GM21529 (cell line): ENCODE measurements at regions not wholly inside any gene's neighbourhood (a gene's known extent, or its start where the extent isn't known, plus 50 kb on each side); places are given as distances from the start of the nearest gene placed in this dataset.

Experiments
- ATAC-seq: cut with Tn5 transposase; IDR thresholded peaks from one replicate; pipeline ENCODE4 v1.9.1; 2021; ENCODE audit not compliant: unreplicated experiment

DNA sequence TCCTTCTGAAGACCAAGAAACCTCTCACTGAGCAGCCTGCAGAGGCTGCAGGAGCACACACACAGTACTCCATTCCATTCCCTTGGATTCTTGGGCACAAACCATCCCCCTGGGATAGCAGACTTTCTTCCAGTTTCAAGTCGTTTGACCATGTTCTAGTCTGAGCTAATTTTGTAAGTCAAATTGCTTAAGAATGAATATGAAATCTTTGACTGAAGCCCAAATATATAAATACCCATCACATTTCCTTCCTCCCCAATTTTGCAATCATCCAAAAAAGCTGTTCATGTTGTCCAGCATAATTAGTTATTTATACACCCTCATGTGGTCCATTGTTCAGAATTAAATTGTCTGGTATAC, 231.2 kb upstream of the TPRG1 start:
- ATAC-seq = no peak

DNA sequence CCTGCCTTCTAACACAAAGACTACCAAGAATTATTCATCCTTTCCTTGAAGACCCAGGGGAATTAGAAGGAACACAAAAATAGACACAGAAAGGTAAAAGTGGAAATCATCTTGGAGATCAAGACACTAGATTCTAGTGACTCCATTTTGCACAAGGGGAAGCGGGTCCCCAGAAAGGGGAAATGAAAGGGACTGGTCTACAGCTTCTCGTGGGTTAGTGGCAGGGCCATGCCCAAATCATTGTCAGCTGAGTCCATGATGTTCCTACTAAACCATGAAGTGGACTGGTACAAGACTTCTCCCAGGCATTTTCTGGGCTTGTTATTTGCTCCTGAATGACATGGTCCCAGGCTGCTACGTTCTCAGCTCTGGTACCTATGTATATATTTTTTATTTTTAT, 230.7 kb upstream of the TPRG1 start:
- no peak for ATAC-seq

DNA sequence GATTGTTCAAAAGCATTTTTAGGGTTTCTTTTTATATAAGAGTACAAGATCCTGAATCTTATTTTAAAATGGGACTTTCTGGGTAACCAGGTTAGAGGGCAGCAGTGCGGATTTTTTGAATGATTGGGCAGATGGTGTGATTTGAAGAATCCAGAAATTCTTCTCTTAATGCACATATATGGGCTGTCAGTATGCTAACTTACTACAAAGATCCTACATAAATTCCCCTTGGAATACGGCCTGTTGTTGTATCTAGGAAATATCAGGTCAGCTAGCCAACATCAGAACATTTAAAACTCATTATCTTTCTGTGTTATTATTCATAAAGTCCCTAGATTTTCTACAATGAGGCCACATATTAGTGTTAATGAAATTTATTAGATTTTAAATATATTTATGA, 229.6 kb upstream of the TPRG1 start:
- no peak for ATAC-seq

DNA sequence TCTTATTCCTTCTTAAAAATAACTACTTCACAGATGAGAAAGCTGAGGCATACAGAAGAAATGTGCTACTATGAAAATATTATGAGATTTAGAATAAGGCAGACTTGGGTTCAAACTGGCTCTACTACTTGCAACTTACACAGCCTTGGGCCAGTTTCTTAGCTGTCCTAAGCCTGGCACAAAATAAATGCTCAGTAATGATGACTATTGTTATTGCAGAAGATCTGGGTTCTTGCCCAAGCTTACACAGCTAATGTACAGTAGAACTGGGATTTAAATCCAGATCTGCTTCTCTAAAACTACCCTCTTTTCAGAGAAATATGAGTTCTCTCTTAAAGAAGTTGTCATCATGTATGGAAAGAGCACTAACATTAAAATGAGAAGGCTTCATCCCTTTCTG, 228.2 kb upstream of the TPRG1 start:
- ATAC-seq = no peak

GRCh38 chr3:188944108-188944507, 227.7 kb upstream of the TPRG1 start:
- ATAC-seq = no peak

GRCh38 chr3:188946351-188947240, 225.2 kb upstream of the TPRG1 start:
- no peak for ATAC-seq

- no peak for ATAC-seq
These were observed 224.1 kb upstream of the TPRG1 start for GRCh38 chr3:188947401-188948280.

GRCh38 chr3:188948281-188948996, 223.3 kb upstream of the TPRG1 start:
- ATAC-seq = no peak

DNA sequence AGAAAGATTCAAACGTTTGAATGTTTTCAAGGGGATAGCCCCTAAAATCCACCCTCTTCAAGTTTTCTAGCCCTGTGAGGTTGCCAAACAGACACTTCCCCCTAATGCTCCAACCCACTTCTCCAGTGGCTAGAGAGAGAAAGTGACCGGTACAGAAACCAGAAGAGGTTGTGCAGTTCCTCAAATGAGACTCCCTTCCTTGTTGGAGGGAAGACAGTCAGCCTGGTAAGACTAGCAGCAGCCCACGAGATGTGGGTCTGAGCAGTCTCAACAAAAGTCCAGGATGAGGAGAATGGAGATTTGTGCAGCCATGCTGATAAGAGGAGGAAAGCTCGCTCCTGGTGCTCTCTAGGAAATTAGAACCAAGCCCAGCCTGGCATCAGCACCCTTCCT, 222.8 kb upstream of the TPRG1 start:
- no peak for ATAC-seq

DNA sequence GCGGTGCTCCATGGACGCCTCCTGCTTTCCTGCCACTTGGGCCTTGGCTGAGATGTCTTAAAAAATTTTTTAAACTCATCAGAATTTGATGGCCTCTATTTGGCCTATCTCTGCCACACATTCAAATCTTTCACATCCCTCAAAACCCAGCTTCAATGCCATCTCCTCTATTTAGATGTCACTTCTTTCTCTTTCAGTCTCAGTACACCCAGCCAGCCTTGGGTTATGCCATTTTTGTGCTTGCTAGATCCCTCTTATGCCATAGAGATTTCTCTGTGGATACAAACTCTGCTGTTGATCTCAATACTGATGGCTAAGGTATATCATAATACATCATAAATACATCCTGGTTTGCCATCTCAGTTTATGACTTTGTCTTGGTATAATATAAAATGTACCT, 222.3 kb upstream of the TPRG1 start:
- no peak for ATAC-seq

GRCh38 chr3:188949996-188950395, 221.8 kb upstream of the TPRG1 start:
- ATAC-seq = no peak

GRCh38 chr3:188950832-188951489, 220.8 kb upstream of the TPRG1 start:
- no peak for ATAC-seq

DNA sequence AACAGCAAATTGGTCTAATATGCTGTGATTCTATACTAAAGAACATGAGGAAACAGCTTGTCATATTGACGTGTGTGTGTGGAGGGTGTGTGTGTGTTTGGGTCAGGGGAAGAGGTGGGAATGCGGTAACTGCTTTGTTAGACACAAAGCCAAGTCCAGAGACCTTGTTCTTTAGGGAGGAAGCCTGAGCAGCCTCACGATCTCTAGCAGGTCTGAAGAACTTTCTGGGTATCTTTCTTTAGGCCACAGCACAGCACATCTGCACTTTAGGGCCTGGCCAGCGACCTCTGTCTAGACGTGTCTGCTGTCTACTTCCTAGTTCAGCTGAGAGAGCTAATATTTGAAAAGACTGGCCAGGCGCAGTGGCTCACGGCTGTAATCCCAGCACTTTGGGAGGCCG, 220.0 kb upstream of the TPRG1 start:
- ATAC-seq = no peak

DNA sequence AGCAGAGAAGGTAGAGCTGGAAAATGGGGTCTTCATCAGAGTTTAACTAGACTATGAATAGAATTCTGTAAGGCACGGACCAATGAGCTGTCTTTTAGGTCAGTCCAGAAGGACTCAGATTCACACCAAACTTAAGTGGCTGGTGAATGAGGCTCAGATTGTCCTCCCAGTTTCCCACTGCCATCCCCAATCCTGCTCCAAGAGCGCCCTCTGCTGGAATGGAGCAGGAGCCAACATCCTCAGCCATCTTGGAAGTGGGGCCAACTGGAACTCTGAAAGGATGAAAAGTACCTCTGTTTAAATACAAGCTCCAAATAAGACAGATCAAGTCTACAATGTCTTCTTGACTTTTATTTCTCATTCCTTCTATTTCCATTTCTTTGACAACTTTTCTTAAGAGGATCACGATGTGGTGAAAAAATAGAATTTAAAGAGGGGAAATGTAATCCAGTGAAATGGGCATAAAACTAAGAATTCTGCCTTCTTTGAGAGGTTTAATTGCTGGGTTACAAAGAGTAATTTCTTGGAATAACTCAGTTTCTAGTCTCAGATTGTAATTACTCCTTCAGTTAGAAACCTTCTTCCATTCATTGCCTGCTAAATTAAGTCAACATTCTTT, 217.1 kb upstream of the TPRG1 start:
- peak; percentile 83 for ATAC-seq

DNA sequence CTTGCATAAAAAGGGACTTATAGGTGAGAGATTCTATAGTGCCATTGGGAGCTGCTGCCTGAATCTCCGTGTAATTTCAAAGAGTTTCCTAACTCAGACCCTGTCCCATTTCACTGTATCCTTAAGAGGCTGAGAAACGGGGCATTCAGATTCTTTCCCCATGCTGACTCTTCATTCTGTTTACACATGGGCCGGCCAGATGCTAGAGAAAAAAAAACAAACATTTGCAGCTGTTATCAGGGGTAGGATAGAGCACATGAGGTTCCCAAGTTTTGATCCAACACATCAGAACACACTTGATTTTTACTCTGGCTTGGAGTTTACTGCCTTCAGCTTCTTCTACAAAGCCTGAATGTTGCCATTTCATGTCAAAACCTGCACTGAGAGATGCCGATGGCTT, 215.9 kb upstream of the TPRG1 start:
- no peak for ATAC-seq

DNA sequence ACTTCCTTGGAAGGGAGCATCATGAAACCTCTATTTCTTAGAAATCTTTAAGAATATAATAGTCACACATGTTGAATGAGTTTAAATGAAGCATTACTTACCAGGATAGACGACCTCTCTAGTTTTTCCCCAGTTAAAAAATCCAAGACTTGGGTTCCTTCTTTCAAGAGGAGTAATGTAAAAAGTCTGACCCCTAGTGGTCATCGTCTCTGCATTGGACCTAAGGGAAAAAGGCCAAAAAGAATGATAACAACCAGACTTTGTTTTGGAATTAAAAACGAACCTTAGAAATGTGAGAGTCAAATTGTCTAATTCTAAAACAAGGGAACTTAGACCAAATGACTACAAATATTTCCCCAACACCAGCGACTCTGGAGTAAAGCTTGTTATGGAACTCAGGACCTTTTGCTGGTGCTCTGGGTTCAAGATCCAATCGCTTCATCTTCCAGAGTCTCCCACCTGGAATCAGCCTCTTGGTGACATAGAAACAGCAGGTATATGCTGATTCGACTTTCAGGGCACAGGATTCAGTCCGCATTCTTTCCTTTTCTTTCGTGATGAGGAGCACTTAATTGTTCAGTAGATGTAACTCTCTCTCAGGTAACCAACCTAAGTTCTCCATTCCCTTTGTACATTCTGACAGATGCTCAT, 214.8 kb upstream of the TPRG1 start:
- ATAC-seq = no peak

DNA sequence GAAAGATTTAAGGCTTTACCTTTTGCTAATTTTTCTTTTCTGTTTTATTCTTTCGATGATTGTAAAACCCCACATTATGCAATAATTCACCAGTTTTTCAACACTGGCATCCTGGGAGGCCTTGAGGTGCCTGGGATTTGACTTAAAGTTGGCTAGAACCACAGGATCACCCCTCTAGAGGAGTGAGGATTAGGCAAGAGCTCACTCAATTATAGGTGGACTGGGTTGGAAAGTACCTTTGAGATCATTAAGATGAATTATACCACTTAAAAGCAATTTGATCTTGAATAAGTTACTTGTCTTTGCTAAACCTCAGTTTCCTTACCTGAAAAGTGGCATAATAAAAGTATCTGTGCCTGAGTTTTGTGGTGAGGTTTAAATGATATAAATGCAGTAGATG, 212.8 kb upstream of the TPRG1 start:
- ATAC-seq = no peak

- ATAC-seq = no peak
These were observed 209.2 kb upstream of the TPRG1 start for GRCh38 chr3:188962253-188963247.

DNA sequence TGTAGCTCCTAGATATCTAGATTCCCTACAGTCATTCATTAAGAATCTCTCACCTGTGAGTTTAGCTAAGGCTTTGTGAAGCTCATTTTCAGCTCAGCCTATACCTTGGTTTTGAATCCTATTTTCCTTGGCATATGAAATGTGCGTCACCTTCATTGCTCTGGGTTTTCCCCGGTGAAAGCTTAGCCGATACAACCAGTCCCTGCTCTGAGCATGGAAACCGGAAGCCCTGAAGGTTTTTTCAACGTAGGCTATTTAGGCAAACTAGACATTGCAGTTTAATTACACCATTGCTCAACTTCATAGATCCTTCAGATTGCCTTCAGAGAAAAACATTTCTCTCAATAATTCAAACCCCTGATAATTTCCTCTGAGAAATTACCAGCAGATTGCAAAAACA, 206.8 kb upstream of the TPRG1 start:
- ATAC-seq = no peak
